Spleen (tissue), 7 donors: ENCODE measurements at regions not wholly inside any gene's neighbourhood (a gene's known extent, or its start where the extent isn't known, plus 50 kb on each side); places are given as distances from the start of the nearest gene placed in this dataset.

Source experiments
- CTCF ChIP-seq, 11 experiments: fragments of 200-600 bp in 7 of 11; fragments of 450-650 bp in 4 of 11; sonication (generic) in 4 of 11; IDR thresholded peaks in 8 of 11; conservative IDR thresholded peaks in 3 of 11; 1 replicate in 7 of 11; 2 replicates in 4 of 11; pipeline versions ENCODE4 v1.4.0 to v1.8.0; 2016 to 2021; ENCODE audit warnings: antibody characterized with exemption in 11 of 11, inconsistent platforms in 4 of 11, mild to moderate bottlenecking in 1 of 11
- POLR2A ChIP-seq, 3 donors: fragments of 450-650 bp; IDR thresholded peaks; one replicate each; pipeline ENCODE4 v1.5.1; 2017; ENCODE audit warnings: antibody characterized with exemption in 3 of 3, mild to moderate bottlenecking in 1 of 3
- POLR2AphosphoS5 ChIP-seq, 3 donors: sonication (generic); formaldehyde crosslinking; IDR thresholded peaks; one replicate each; pipeline ENCODE4 v1.5.1; 2017; ENCODE audit warnings: antibody characterized with exemption in 3 of 3
- donor health status: DM: no; HTN: no; CAD: no; lungs with moderate emphysema.
- donor health status: DM: no; HTN: no; CAD: no.
- donor health status: DM: no; HTN: no; CAD: no.

GRCh38 chr3:72123908-72124441, 339.0 kb upstream of the PROK2 start:
- TF ChIP-seq CTCF (IDR thresholded peaks at IDR 0.05 in 8 of 11, conservative IDR thresholded peaks at IDR 0.05 in 3 of 11) (no peak), POLR2A (IDR thresholded peaks at IDR 0.05) (no peak), POLR2AphosphoS5 (IDR thresholded peaks at IDR 0.05) (no peak)
